ENCODE measurements at regions not wholly inside any gene's neighbourhood (a gene's known extent, or its start where the extent isn't known, plus 50 kb on each side); places are given as distances from the start of the nearest gene placed in this dataset.

DNA sequence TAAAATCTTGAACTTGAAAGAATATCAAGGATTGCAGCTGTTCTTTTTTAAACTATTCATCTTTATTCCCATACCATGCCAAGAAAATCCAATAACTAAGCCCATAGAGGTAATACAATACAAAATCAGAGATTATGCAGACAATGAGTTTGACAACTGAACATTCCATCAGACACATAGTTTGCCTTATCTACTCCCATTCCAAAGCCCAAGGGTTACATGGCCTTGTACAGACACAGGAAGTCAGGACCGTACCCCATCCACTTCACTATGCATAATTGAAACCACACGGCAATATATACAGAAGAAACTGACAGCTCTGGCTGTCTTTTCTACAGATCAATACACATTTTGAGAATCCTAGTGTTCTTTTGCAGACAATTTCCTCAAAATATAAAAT, 181.3 kb downstream of the TMX3 start:
- Histone ChIP-seq H4K5ac (ENCODE audit: insufficient read length, low read depth, low read length) (no peak overlapping the region), H2AFZ (ENCODE audit: low read length) (no peak overlapping the region), H3K79me1 (ENCODE audit: low read depth, low read length) (no peaks in the 10 kb centered on the region), H3K14ac (ENCODE audit: insufficient read length) (no peak overlapping the region), H2BK12ac (ENCODE audit: low read depth, low read length) (no peak overlapping the region), H3K18ac (ENCODE audit: extremely low read depth, low read length) (no peak overlapping the region), H2BK5ac (ENCODE audit: low read depth, low read length) (no peak overlapping the region), H3K56ac (replicated peaks; ENCODE audit: insufficient read length, low read depth, low read length) (no peak overlapping the region), H3K4me2 (ENCODE audit: insufficient read depth in 1 of 2, low read depth in 2 of 2, low read length in 2 of 2) (no peak overlapping the region), H2BK20ac (ENCODE audit: low read length) (no peak overlapping the region), H2BK15ac (ENCODE audit: low read length) (no peak overlapping the region), H3K4me1 (replicated peaks in 1 of 4; ENCODE audit: control insufficient read depth in 3 of 4, insufficient read depth in 4 of 4, low read length in 3 of 4) (peaks cover 0 to 3% (median under 1%) of the 10 kb centered on the region in 4 experiments; a peak in 1 of 7 replicates), H2BK120ac (replicated peaks; ENCODE audit: low read depth, low read length) (no peak overlapping the region), H3K79me2 (ENCODE audit: control insufficient read depth in 1 of 2, insufficient read depth in 2 of 2, low read length in 2 of 2) (no peaks in the 10 kb centered on the region), H4K91ac (replicated peaks; ENCODE audit: insufficient read length, low read length) (no peak overlapping the region), H3K9me3 (ENCODE audit: insufficient read depth in 2 of 2, low read depth in 1 of 2, low read length in 1 of 2) (no peaks in the 10 kb centered on the region), H3K27me3 (replicated peaks in 1 of 4; ENCODE audit: control insufficient read depth in 3 of 4, extremely low read depth in 1 of 4, insufficient read depth in 3 of 4, low read length in 3 of 4) (no peaks in the 10 kb centered on the region), H3K23ac (ENCODE audit: insufficient read length) (no peak overlapping the region), H3K4me3 (ENCODE audit: extremely low read depth in 1 of 4, insufficient read depth in 2 of 4, low read depth in 3 of 4, low read length in 4 of 4) (no peak overlapping the region), H3K27ac (ENCODE audit: low read depth, low read length) (no peak overlapping the region), H3K23me2 (ENCODE audit: low read depth, low read length) (0 out of 2 replicates have a peak, but pooled peaks cover 2% of the 10 kb centered on the region), H4K8ac (ENCODE audit: extremely low read depth, insufficient read depth, low read length) (no peak overlapping the region), H3K9ac (replicated peaks in 1 of 4; ENCODE audit: extremely low read depth in 1 of 4, low read depth in 3 of 4, low read length in 3 of 4) (no peak overlapping the region), H2AK5ac (ENCODE audit: low read depth, low read length) (no peak overlapping the region), H3K36me3 (ENCODE audit: control insufficient read depth in 2 of 4, insufficient read depth in 4 of 4, low read length in 3 of 4) (no peaks in the 10 kb centered on the region), H3K4ac (replicated peaks; ENCODE audit: insufficient read length, low read depth, low read length) (no peak overlapping the region), H4K20me1 (replicated peaks in 1 of 2; ENCODE audit: control insufficient read depth in 1 of 2, insufficient read depth in 2 of 2, low read length in 2 of 2) (no peaks in the 10 kb centered on the region)
- WGBS, 2 experiments (ENCODE audit: extremely low coverage in 1 of 2, insufficient coverage in 1 of 2, insufficient read length in 1 of 2, insufficient replicate concordance in 2 of 2, low coverage in 1 of 2, low lambda C conversion rate in 2 of 2, missing lambda C conversion rate in 1 of 2): 91% methylated on average over 2 of the region's 2 CpGs; no CpG with 5 or more reads in 1 of the 2 experiments
- TF ChIP-seq EZH2 (IDR thresholded peaks at IDR 0.05; ENCODE audit: low read depth, low read length, severe bottlenecking): no peak
- no peak for TF ChIP-seq SP4 (IDR thresholded peaks at IDR 0.05; ENCODE audit: low read length)
- TF ChIP-seq CBX5 (IDR thresholded peaks at IDR 0.05; ENCODE audit: low read depth, low read length): no peak
- no peak for TF ChIP-seq SRF (IDR thresholded peaks at IDR 0.05; ENCODE audit: low read depth, low read length)
- no peak for TF ChIP-seq RBBP5 (IDR thresholded peaks at IDR 0.05; ENCODE audit: borderline replicate concordance, low read depth, low read length)
- TF ChIP-seq CEBPB (IDR thresholded peaks at IDR 0.05; ENCODE audit: low read depth, low read length): no peak
- TF ChIP-seq TAF1 (IDR thresholded peaks at IDR 0.05; ENCODE audit: low read depth, low read length): no peak
- TF ChIP-seq KDM4A (IDR thresholded peaks at IDR 0.05; ENCODE audit: low read depth, low read length, severe bottlenecking): no peak
- TF ChIP-seq RFX5 (IDR thresholded peaks at IDR 0.05; ENCODE audit: borderline replicate concordance, low read depth, low read length): no peak
- ChIA-PET POLR2A (ENCODE audit: partially characterized antibody) (no interaction called here), CTCF (ENCODE audit: partially characterized antibody) (interaction anchor here (1.2 kb wide), 1 partner anchor 10 kb away, joined by 3 read pairs; no protein-coding TSS in a partner anchor)
- FAIRE-seq (no peak), DNase-seq (ENCODE audit: low read depth in 1 of 2, low spot score in 2 of 2) (no peak)
